ENCODE measurements at regions not wholly inside any gene's neighbourhood (a gene's known extent, or its start where the extent isn't known, plus 50 kb on each side); places are given as distances from the start of the nearest gene placed in this dataset.

GRCh38 chr13:67421475-67421874 lies 191.3 kb upstream of the PCDH9 start (continued):
- TF ChIP-seq RXRA (IDR thresholded peaks at IDR 0.05; ENCODE audit: insufficient read depth, low read depth, low read length): no peak

Data from H1 (cell line).